AG04450 (cell line): ENCODE measurements at regions not wholly inside any gene's neighbourhood (a gene's known extent, or its start where the extent isn't known, plus 50 kb on each side); places are given as distances from the start of the nearest gene placed in this dataset.

ENCODE experiments used
- CTCF ChIA-PET: fragments of 300-600, 350-600 bp; formaldehyde crosslinking; extraction: SDS; loops from one replicate; lab custom pipeline; 2022; ENCODE audit warnings: antibody characterized with exemption, inconsistent platforms; lab: Charles Lee
- POLR2A ChIA-PET: fragments of 350-600 bp; formaldehyde crosslinking; extraction: SDS; loops from one replicate; lab custom pipeline; 2021; ENCODE audit warnings: antibody characterized with exemption, inconsistent platforms; lab: Yijun Ruan, JAX
- DNase-seq: peaks from one replicate; pipeline ENCODE4 v3.0.0-alpha.2; 2011; ENCODE audit warnings: low read depth, low spot score
- H3K27ac ChIP-seq: one replicate; pipeline ENCODE4 v1.5.1; 2012; ENCODE audit warnings: low read depth, low read length, control low read depth
- H3K27me3 ChIP-seq: one replicate; pipeline ENCODE4 v1.6.0; 2012; ENCODE audit warnings: low read length; ENCODE audit not compliant: control insufficient read depth, insufficient read depth
- H3K4me3 ChIP-seq: 2 replicates; pipeline ENCODE4 v1.5.1; 2011; ENCODE audit warnings: mild to moderate bottlenecking, low read depth, low read length, control low read depth
- H3K9me3 ChIP-seq: 2 replicates; pipeline ENCODE4 v1.5.1; 2012; ENCODE audit warnings: low read length; ENCODE audit not compliant: control insufficient read depth, insufficient read depth
- CTCF ChIP-seq: IDR thresholded peaks from 2 replicates; pipeline ENCODE4 v1.5.1; 2011; ENCODE audit warnings: low read depth, low read length, control low read depth, inconsistent platforms

- POLR2A ChIA-PET, result no interaction called here
- Histone ChIP-seq H3K4me3 (no peak overlapping the region), H3K27ac (no peak overlapping the region), H3K9me3 (peaks cover 3% of the 10 kb centered on the region), H3K27me3 (no peaks in the 10 kb centered on the region)
- CTCF ChIA-PET, result interaction anchor here (5.0 kb wide), 1 partner anchor 15 kb away, joined by 27 read pairs; no protein-coding TSS in a partner anchor
- no peak for TF ChIP-seq CTCF
- DNase-seq, result no peak
Observed at GRCh38 chr1:185581020-185581419, 153.2 kb upstream of the HMCN1 start.

GRCh38 chr1:185578293-185578692, 155.9 kb upstream of the HMCN1 start:
- no peak for TF ChIP-seq CTCF
- ChIA-PET CTCF (no interaction called here), POLR2A (no interaction called here)
- Histone ChIP-seq H3K27me3 (no peaks in the 10 kb centered on the region), H3K9me3 (no peaks in the 10 kb centered on the region; the same call in 1 of the 2 replicates), H3K4me3 (no peak overlapping the region), H3K27ac (no peak overlapping the region)
- DNase-seq, result no peak

- Histone ChIP-seq H3K27ac (no peak overlapping the region), H3K9me3 (no peaks in the 10 kb centered on the region; the same call in 1 of the 2 replicates), H3K27me3 (no peaks in the 10 kb centered on the region), H3K4me3 (no peak overlapping the region)
- POLR2A ChIA-PET, result no interaction called here
- CTCF ChIA-PET, result interaction anchor here (2.9 kb wide), 1 partner anchor 22 kb away, joined by 15 read pairs; no protein-coding TSS in a partner anchor
- no peak for DNase-seq
- no peak for TF ChIP-seq CTCF
Observed at GRCh38 chr1:185574139-185574875, 159.9 kb upstream of the HMCN1 start.

GRCh38 chr1:185573677-185574076, 160.5 kb upstream of the HMCN1 start:
- H3K9me3 ChIP-seq, result no peaks in the 10 kb centered on the region; the same call in 1 of the 2 replicates
- H3K27ac ChIP-seq, result no peak overlapping the region
- DNase-seq, result no peak
- CTCF ChIA-PET, result interaction anchor here (1.2 to 2.9 kb wide), 2 partner anchors 22 to 96 kb away, joined by 3 to 15 read pairs; no protein-coding TSS in a partner anchor
- H3K27me3 ChIP-seq, result no peaks in the 10 kb centered on the region
- TF ChIP-seq CTCF, result no peak
- H3K4me3 ChIP-seq, result no peak overlapping the region
- POLR2A ChIA-PET, result no interaction called here

GRCh38 chr1:185573162-185573561, 161.0 kb upstream of the HMCN1 start:
- ChIA-PET CTCF (interaction anchor here (1.1 to 2.9 kb wide), 3 partner anchors 13 to 97 kb away, joined by 3 to 15 read pairs (median 3); no protein-coding TSS in a partner anchor), POLR2A (no interaction called here)
- Histone ChIP-seq H3K9me3 (no peaks in the 10 kb centered on the region; the same call in 1 of the 2 replicates), H3K27ac (no peak overlapping the region), H3K27me3 (no peaks in the 10 kb centered on the region), H3K4me3 (no peak overlapping the region)
- DNase-seq, result no peak
- no peak for TF ChIP-seq CTCF
